ENCODE measurements at regions not wholly inside any gene's neighbourhood (a gene's known extent, or its start where the extent isn't known, plus 50 kb on each side); places are given as distances from the start of the nearest gene placed in this dataset.

GRCh38 chrX:124690495-124690894 is 344.1 kb downstream of the SH2D1A start:
- no peaks in the 10 kb centered on the region for H3K79me1 ChIP-seq (ENCODE audit: low read depth in 1 of 2, low read length in 2 of 2)
- in situ Hi-C loops (cut with MboI; ENCODE audit: low sequenced_read_pairs), result no loop called here
- no peak overlapping the region for H2BK15ac ChIP-seq (ENCODE audit: low read depth, low read length)
- no peak overlapping the region for H2BK20ac ChIP-seq (ENCODE audit: low read depth, low read length)
- no peaks in the 10 kb centered on the region for H3K4me1 ChIP-seq (ENCODE audit: control insufficient read depth, insufficient read depth, low read length)
- no CpG with 5 or more reads among the region's 3 CpGs for WGBS, 2 experiments (ENCODE audit: extremely low coverage in 2 of 2, insufficient read length in 1 of 2)
- H2AK9ac ChIP-seq (replicated peaks; ENCODE audit: low read depth, low read length, poor library complexity), result no peak overlapping the region
- no peak overlapping the region for H4K8ac ChIP-seq (ENCODE audit: low read depth in 2 of 2, low read length in 2 of 2)
- POLR2A ChIA-PET (ENCODE audit: unreplicated experiment), result no interaction called here
- CTCF ChIA-PET, result no interaction called here
- BruUV-seq (replicated peaks), result no TSS peak
- no peak overlapping the region for H3K27ac ChIP-seq (ENCODE audit: insufficient read depth, low read length)
- no peaks in the 10 kb centered on the region for H4K20me1 ChIP-seq (ENCODE audit: insufficient read depth, low read length)
- no peak overlapping the region for H3K4me2 ChIP-seq (ENCODE audit: low read depth, low read length)
- dilution Hi-C loops (cut with HindIII; ENCODE audit: low sequenced_read_pairs, unreplicated experiment), result no loop called here
- no peak overlapping the region for H3K23ac ChIP-seq (ENCODE audit: low read depth, low read length)
- H3K9ac ChIP-seq (ENCODE audit: low read depth, low read length), result no peak overlapping the region
- no peaks in the 10 kb centered on the region for H3K36me3 ChIP-seq (ENCODE audit: control insufficient read depth, insufficient read depth, low read length)
- no peak overlapping the region for H4K5ac ChIP-seq (ENCODE audit: low read depth, low read length)
- no peaks in the 10 kb centered on the region for H3K9me3 ChIP-seq (ENCODE audit: control insufficient read depth, insufficient read depth, low read length)
- H2AFZ ChIP-seq (replicated peaks; ENCODE audit: low read length, poor library complexity), result no peak overlapping the region
- H3K4ac ChIP-seq (ENCODE audit: low read depth, low read length), result no peak overlapping the region
- H3K56ac ChIP-seq (ENCODE audit: extremely low read depth, insufficient read depth, low read length), result no peak overlapping the region
- intact Hi-C loops (cut with micrococcal nuclease), result no loop called here
- no peak overlapping the region for H2AK5ac ChIP-seq (ENCODE audit: low read depth, low read length)
- H3K18ac ChIP-seq (ENCODE audit: low read depth, low read length), result no peak overlapping the region
- no peak overlapping the region for H4K91ac ChIP-seq (ENCODE audit: insufficient read depth, low read depth, low read length)
- no peak overlapping the region for H2BK120ac ChIP-seq (ENCODE audit: low read depth, low read length)
- no peak overlapping the region for H3K14ac ChIP-seq (replicated peaks; ENCODE audit: low read depth, low read length)
- no peaks in the 10 kb centered on the region for H3K27me3 ChIP-seq (ENCODE audit: control insufficient read depth, insufficient read depth, low read length)
- DNase-seq, result no peak
- ATAC-seq (ENCODE audit: low read depth), result no peak
- H3K9me1 ChIP-seq (ENCODE audit: insufficient read depth, low read length), result no peaks in the 10 kb centered on the region
- no peak overlapping the region for H3K4me3 ChIP-seq (ENCODE audit: insufficient read depth, low read depth, low read length)
- TF ChIP-seq NFE2L2 (IDR thresholded peaks at IDR 0.05; ENCODE audit: low read depth, low read length) (no peak), USF2 (IDR thresholded peaks at IDR 0.05; ENCODE audit: low read depth, low read length) (no peak), CHD1 (IDR thresholded peaks at IDR 0.05; ENCODE audit: low read depth, low read length) (no peak), BHLHE40 (IDR thresholded peaks at IDR 0.05; ENCODE audit: low read depth, low read length) (no peak), MAFK (IDR thresholded peaks at IDR 0.05; ENCODE audit: low read depth, low read length) (no peak), RCOR1 (IDR thresholded peaks at IDR 0.05; ENCODE audit: insufficient replicate concordance, low read length) (no peak), FOS (IDR thresholded peaks at IDR 0.05; ENCODE audit: low read depth, low read length) (no peak), MAZ (IDR thresholded peaks at IDR 0.05; ENCODE audit: borderline replicate concordance, low read depth, low read length) (no peak)
- no peak overlapping the region for H2BK5ac ChIP-seq (ENCODE audit: low read depth, low read length, poor library complexity, severe bottlenecking)
